Endothelial cell of hepatic sinusoid (primary cell): ENCODE measurements at regions not wholly inside any gene's neighbourhood (a gene's known extent, or its start where the extent isn't known, plus 50 kb on each side); places are given as distances from the start of the nearest gene placed in this dataset.

Experiments used
- in situ Hi-C: cut with HindIII; loops from 2 replicates; pipeline ENCODE4 v1.10.0; 2017; ENCODE audit warnings: low sequenced_read_pairs

DNA sequence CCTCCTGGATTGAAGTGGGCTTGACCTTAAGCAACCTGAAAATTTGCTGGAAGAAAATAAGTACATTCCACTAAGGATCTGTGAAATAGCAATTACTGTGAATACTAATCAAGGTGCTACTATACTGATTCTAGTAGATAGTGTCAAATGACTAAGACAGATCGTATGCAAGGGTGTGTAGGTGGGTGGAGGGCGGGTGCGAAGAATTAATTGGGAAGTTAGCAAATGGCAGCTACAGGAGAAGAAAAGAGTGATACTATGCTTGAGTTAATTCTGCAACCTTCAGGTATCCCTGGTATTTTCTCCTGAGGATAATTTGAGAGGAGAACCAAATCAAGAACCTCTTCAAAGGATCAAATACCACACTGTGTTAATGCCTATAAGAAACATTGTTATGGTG lies 501.9 kb downstream of the INHBA start:
- in situ Hi-C loops: no loop called here

DNA sequence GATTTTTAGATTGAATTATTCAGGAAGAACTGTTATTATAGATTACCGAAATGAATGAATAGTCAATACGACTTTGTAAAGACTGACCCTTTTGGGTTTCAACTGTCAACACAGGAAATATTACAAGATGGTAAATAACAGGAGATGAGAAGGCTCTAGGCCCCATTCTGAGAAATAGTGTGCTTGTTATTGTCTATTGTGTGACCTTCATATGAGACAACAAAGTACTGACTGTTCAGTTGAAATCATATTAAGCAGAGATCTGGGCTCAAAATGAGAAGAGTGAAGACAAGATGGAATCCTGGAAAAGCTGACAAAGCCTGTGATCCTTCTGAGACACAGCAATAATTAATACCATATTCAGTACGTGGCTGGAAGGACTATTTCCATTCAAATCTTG lies 503.8 kb downstream of the INHBA start:
- in situ Hi-C loops: no loop called here

DNA sequence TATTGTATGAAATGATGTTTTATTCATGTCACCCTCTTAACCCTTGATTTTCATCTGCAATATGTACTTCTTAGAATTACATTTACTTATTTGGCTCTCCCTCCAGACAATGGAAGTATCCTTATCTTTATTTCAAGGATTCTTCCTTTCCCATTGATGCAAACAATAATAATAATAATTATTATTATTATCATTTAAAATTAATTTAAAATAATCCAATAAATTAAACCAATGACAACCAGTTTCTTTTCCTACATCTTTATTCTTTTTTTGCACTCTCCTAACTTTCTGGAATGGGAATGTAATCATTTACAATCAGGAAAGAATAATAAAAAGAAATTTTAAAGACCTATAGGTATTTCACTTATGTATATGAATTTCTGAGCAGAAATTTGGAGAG lies 504.4 kb downstream of the INHBA start:
- in situ Hi-C loops: no loop called here

DNA sequence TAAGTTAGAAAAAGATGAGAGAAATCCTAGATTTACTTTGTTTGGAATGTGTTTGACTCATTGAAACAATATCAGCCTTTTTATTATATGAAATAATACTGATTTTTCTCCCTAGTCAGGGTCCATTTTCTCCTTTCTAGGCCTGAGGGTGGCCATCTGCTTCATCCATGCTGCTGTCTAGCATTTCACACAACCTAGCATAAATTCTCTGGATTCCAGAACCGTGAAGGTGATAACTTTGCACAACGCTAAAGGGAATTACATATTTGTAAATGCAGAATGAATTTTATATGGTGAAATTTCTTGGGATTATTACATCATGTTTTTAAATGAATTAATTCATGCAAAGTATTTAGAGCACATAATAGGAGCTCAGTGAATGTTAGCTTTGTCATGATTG lies 505.1 kb downstream of the INHBA start:
- in situ Hi-C loops: no loop called here

DNA sequence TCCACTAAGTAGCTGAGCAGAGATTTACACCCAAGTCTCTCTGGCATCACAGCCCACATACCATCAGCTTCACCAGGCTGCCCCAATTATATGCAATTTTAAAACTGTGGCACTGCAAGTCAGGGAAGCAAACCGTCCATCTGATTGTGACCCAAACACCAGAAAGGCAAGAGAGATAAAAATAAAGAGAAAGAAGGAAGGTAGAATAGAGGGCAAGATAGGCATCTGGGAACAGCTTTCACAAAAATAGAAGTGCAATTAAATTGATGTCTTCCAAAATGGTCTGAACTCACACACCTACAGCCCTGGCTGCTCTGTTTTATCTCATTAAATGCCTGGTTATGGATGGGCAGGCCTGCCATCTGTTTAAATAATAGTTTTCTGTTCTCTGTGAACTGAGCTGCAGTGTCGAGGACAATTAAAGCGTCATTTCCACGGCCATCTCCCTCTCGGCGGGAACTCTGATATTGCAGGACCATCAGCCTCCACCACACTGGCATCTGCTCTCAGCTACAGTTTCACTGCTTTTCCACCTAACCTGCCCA lies 509.1 kb downstream of the INHBA start:
- in situ Hi-C loops: no loop called here

DNA sequence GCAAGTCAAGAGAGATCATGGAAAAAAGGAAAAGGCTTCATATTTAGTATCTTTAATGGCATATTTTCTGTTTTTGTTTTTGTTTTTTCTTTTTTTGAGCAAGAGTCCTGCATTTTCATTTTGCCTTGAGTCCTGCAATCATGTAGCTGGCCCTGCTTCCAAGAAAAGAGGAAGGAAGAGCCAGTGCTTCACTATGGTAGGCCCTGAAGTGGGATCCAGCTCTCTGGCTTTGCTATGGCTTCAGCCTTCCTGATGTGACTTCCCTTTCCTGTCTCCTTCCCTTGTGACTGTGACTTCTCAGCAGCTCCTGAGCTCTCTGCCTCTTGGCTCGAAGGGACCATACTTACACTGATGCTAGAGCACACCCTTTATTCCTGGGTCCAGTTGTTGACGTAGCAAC lies 512.3 kb downstream of the INHBA start:
- in situ Hi-C loops: no loop called here

DNA sequence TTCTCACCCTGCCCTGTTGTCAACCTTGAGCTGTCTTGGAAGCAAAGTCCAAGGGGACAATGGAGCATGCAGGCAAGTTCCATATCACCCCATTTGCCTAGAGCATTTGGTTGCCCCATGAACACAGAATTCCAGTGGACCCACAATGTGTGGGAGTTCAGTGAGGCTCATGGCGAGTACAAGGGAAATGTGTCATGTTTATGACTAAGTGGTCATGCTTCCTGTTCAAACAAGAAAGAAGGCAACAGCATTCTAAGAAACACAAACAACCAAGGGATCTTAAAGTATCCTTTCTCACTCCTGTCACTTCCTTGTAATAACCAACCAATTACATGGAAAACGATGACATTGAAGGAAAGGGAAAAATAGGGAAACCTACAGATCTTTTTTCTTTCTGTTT lies 513.0 kb downstream of the INHBA start:
- in situ Hi-C loops: no loop called here

DNA sequence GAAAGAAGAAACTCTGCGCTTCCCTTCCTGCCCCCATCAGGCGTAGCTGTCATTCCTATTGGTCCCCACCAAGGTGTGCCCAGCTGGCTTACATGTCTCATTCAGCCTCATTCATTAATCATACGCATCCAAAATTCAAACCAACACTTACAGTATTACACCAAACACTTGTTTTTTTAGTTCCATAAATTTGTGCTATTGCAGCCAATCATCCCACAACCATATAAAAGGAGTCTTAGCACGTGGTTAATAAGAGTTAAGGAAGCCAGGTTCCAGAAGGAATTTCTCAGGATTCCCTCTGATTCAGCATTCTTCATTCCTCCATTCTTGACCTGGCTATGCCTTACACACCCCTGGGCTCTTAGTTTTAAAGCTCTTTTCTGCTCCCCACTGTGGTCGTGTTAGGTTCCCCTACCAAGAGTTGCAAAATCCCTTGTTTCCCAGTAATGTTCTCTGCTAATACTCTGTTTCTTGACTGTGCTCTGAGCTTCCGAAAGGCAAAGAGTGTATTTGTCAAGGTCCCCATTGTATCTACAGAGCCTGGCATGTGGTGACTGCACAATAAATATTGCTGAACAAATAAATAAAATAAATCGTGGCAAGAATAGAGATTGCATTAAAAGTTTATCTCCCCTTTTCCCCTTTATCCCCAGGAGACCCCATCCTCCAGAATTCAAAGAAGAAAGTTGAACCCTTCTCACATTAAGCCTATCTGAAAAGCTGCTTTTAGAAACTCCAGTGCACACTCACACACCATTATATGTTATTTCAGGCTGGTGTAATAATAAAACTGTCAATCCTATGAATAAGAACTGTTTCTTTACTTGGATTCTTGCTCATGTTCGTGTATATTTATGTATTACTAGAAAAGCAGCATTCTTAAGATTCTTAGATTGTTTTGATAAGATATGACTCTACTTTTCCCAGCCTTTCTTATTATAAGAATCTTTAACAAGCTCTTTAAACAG lies 514.4 kb downstream of the INHBA start:
- in situ Hi-C loops: no loop called here

DNA sequence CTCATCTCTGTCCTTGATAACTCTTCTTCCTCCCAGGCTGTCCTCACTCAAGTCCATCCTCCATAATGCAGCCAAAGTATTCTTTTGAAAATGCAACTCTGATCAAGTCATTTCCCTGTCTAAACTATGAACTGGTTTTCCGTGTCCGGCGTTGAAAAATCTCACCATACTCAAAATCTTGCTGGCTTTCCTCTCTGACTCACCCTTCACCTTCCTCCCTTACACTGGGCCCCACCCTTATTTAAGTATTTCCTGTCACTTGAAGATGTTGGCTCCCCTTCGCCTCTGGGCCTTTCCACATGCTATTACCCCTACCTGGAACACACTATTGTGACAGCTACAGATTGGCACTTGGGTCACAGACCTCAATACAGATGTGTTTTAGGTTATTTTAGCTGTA lies 515.6 kb downstream of the INHBA start:
- in situ Hi-C loops: no loop called here

DNA sequence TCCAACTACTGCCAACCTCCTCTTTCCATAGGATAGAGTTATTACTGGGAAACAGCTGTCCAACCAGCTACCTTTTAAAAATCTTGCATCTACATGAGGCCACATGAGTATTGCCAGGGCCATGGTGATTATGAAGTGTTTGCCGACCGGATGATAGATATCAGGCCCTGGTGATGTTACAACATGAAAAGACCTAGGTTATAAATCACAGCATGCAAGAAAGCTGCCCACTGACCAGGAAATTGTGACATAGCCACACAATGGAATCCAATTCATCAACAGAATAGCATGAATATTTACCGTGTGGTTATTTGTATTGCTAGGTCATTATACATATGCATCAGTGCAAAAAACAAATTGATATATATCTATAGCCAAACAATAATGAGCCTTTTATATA lies 517.0 kb downstream of the INHBA start:
- in situ Hi-C loops: no loop called here

DNA sequence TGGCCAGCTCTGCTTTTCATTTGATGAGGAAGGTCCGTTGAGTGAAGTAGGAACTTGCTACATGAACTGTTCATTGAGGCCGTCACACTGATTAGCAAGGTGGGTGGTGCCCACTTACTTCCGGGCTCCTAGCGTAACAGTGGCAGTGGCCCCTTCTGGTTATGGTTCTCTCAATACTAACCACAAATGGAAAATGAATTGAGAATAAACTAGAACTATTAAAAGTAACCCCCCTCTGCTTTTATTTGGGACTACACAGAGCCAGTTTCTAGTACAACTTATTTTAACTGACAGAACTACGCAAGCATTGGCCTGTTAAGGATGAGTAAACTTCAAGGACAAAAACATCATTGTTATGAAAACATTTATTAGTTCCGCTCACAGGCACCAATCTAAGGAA lies 519.1 kb downstream of the INHBA start:
- in situ Hi-C loops: no loop called here

DNA sequence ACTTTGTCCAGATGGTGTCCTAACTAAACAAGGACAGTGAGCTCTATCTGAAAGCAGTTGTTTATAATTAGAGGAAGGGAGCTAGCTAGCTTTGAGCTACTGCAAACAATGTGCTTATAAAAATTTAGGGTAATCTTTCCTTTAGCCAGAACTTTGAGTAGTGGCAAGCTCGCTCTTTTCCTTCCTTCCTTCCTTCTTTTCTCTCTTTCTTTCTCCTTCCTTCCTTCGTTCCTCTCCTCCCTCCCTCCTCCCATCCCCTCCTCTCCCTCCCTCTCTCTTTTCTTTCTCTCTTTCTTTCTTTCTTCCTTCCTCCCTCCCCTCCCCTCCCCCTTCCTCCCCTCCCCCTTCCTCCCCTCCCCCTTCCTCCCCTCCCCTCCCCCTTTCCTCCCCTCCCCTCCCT lies 520.1 kb downstream of the INHBA start:
- in situ Hi-C loops: no loop called here

DNA sequence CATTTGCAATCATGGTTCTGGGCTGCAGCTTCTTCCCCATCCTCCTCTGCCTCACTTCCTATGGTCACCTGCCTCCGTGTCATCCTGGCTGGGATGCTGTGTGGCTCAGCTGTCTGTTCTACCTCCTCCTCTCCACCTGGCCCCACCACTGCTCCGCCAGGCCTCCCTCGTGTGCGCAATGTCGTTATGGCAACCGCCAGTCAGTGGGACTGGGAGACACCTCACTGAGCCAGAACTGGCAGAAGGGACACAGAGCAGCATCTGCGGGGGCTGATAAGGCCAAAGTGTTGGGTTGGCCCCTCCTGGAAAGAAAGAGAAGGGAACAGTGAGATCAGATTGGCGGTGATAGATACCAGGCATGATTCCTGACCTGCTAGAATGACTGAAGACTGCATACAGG lies 527.5 kb downstream of the INHBA start:
- in situ Hi-C loops: no loop called here

DNA sequence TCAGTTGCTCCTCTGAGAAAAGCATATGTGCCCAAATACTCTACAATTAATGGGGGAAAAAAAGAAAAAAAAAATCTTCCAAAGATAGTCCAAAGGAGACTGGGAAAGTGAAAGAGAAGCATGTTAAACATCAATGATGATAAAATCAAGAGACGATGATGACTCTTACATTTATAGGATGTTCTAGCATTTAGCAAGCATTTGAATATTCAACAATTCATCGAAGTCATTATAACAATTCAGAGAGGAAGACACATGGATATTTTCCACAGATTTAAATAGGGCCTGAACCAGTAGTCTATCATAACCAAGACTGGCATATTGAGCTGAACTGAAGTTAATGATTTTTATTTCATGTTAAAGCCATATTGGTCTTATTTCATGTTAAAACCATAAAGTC lies 528.4 kb downstream of the INHBA start:
- in situ Hi-C loops: no loop called here

DNA sequence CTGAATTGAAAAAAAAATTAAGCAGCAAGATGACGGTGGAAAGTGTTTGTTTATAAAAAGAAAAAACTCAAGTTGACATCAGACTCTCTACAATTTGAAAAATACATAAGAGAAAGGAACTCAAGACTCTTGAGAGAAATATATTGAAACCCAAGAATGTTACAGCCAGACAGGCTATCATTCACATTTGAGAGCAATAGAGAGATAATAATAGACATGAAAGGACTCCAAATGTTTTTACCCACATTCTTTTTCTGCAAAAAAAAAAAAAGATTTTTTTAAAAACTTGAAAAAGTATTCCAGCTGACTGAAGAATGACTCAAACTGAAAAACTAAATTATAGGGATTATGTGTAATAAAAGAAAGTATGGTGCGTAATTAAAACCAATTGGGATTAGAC lies 532.4 kb downstream of the INHBA start:
- in situ Hi-C loops: no loop called here

DNA sequence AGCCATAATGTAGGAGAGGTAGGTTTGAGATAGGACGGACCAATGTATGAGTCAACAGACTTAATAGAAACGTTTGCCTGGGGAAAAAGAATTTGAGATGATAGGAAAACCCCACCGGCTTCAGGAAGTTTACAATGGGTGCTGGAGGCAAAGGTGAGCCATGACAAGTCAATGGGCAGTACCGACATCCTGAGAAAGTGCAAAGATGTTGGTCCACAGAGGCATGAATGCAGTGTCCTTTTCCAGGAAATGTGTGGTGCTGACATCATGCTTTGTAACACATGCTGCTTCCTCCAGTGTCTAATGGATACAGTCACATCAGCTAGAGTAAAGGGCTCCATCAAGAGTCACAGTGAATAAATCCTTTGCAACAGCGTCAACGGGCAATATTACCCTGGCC lies 533.6 kb downstream of the INHBA start:
- in situ Hi-C loops: no loop called here

DNA sequence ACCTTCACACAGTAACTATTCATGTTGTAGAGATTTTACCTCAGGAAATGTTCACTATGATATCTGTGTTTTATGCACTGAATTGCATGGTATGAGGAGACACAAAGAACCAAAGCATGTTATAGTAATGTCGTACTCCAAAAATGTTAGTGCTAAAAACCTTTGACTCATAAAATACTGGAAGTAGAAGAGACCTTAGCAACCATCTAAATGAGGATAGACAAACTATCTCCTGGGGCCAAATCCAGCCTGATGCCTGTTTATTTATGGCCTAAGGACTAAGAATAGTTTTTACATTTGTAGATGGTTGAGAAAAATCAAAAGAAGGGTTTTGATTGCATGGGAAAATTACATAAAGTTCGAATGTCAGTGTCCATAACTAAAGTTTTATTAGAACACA lies 535.1 kb downstream of the INHBA start:
- in situ Hi-C loops: no loop called here

DNA sequence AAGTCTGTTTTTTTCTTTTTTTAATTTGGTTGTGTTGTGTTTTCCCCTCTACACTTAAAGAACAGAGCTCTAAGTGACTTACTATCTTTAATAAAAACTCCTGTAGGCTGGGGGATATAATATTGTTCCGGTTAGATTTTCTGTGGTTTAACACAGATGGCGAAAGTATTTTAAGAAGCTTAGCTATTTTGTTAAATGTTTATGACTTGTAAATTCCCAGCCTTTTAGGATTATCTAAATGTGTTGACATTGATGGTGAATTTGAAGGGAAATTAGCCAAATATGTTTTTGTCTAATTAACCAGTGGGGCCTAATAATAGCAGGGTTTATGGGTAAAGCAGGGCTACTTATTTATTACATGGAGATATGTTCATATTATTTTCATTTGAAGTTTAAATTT lies 538.5 kb downstream of the INHBA start:
- in situ Hi-C loops: no loop called here

DNA sequence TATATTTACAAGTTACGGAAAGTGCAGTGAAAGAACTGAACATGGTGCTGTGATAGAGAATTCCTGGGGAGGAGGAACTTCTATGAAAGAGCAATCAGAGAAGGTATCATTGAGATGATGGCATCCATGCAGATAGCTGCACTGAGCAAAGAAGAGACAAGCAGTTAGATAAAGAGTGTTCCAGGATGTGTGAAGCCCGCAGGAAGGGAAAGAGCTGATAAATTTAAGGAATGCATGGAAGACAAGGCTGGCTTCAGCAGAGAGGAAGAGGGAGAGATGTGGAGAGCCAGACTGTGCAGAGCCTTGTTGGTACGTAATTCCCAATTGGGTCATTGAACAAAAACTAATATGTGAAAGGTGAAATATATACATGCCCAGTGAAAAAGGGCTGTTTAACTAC lies 538.9 kb downstream of the INHBA start:
- in situ Hi-C loops: no loop called here

DNA sequence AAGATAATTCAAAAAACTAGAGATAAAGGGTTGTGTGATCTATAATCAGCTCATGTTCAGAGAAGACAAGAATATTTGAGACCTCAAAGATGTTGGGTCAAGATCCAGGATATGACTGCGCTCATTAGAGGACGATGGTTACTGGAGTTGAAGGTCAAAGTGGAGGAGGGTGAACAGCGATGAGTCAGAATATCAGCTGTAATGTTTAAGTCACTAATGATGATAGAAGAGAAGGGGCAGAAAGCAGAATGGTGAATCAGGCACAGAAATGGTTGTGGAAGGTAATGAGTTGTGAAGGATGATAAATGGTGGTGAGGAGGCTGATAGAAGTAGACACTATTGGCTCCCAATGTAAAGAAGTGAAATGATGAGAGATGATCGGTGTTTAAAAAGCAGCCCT lies 540.3 kb downstream of the INHBA start:
- in situ Hi-C loops: no loop called here

DNA sequence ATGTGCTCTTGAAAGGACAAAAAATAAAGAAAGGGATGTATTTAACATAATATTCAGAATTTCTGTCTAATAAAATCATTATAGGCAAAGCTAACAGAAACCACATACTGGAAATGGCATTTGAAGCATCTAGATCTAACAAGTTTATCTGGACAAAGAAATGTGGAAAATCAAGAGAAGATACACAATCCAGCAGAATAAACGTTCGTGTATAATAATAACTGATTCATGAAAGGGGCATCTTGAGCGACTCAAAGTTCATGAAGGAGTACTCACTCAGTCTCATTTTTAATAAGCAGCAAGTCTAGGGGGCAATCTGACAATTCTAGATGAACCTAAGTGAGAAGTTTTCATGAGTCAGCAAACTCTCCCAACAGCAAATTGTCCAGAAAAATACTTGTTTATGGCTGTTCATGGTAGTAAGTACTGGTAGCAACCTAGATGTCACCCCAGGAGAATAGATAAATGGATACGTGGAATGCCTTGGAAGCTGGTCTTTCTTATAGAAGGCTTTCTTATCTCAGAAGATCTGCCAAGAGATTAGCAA lies 541.8 kb downstream of the INHBA start:
- in situ Hi-C loops: no loop called here

DNA sequence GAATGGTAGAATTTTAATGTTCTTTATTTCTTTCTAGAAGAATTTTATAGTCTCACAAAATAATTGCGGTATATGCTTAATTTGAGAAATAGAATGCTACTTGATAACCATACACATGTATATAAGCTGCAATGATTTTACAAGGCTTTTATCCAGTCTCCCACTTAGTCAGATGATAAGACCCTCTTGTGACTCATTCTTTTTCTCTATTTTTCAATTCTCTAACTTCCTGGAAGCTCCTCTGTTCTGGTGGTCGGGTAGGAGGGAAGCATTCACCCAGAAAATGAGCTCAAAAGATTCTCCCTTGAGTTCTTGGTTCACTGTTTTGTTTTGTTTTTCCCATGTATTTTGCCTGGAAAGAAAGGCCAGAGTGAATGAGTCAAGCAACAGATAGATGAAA lies 546.6 kb downstream of the INHBA start:
- in situ Hi-C loops: no loop called here
